ENCODE measurements at regions not wholly inside any gene's neighbourhood (a gene's known extent, or its start where the extent isn't known, plus 50 kb on each side); places are given as distances from the start of the nearest gene placed in this dataset.
"Not testable (repeated sequence)": the region's sequence is repeated elsewhere in the genome, so short reads cannot be mapped to it uniquely, and the experiment has no call there.

- DNase-seq = no peak
Observed at GRCh38 chr3:35216501-35217266, 422.6 kb upstream of the ARPP21 start.

DNA sequence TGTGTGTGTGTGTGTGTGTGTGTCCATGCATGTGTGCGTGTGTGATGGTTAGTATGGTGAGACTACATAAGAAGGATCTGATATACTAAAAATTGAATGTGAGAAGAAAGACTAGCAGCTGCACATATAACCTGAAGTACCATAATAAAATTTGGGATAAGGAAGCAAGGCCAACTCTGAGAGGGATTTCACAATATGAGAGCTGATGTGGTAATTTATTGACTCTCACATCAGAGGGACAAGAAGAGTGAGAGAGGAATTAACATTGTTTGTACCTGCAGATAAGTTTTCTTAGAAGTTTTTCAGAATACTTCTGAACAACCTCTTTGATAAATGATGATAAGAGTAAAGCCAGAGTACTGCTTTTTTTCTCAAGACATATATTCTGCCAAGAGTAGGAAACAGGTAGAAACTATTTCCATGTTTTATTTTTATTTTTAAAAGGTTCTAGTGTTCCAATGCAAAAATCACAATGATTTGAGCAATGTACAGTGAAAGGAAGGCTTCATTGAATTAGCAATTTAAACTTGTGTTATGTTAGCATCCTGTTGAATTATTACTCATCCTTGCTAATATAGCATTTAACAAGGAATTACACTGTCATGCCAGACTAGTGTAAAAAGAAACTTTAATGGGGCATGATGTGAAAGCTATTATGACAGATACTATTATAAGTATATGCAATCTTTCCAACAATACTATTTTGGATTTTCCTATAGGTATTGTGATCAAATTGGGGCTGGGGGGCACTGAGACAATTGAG is 415.5 kb upstream of the ARPP21 start:
- no peak for DNase-seq

DNA sequence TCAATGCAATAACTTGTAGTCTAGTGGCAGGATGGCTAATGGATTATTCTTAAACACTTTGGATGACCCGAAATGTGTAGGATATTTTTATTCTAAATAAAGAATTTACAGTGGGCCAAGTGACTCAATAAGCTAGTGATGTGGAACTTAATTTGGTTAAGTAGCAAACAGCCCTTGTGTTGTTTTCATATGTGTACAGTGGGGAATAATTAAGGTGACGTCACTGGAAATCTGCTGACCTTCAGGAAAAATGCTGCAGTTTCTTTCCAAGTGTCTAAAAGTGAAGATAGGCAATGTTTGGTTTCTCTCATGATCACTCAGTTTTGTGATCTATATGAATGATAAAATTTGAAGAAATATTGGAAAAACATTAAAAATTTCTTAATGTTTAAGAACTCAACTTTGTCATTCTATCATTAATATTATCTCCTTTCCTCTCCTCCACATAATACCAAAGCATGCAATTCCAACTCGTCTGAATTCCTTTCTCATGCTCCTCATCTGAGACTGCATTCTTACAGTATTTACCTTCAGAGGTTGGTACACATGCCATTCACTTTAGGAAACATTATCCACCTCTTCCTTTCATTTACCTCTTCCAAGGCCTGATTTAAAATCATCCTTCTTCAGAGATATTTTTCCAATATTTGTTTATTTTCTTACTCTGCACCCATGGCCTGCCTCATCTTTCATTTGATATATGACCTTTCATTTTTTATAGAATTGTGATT is 414.6 kb upstream of the ARPP21 start:
- DNase-seq = peak; percentile 55

DNA sequence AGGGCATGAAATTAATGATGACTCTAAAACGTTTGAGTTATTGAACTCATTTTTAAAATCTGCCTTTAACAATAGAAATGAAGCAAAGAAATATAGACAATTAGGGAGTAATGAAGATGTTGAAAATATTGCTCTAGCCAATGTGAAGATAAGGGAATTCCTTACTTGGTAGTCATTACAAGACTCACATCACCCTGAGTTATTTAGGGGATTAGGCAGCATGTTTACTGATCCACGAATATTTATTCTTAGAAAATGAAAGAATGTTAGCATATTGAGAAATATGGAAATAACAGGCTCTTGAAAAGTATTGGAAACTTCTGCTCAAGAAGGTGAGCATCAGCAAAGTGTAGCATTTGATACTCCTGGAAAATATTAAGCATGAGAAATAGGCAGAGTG is 398.1 kb upstream of the ARPP21 start:
- DNase-seq = no peak

GRCh38 chr3:35254917-35255316 is 384.4 kb upstream of the ARPP21 start:
- DNase-seq = no peak

DNA sequence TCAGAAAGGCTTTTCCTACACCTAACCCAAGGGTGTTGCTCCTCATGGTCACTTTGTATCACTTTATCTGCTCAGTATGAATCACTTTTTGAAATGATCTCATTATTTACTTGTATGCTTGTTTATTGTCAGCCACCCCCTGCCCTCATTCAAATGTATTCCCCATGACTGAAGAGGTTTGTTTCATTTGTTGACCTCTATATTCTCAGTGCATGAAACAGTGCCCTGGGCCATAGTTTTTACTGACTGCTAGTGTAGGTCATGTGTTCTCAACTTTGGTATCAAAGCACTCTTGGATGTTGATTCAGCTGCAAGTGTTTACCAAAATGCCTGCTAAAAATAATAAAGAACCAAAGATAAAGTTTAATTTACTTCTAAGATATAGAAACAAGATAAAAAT is 381.7 kb upstream of the ARPP21 start:
- DNase-seq = no peak

GRCh38 chr3:35262406-35262805 is 376.9 kb upstream of the ARPP21 start:
- no peak for DNase-seq

- DNase-seq = no peak
Observed at GRCh38 chr3:35263477-35263876, 375.8 kb upstream of the ARPP21 start.

DNA sequence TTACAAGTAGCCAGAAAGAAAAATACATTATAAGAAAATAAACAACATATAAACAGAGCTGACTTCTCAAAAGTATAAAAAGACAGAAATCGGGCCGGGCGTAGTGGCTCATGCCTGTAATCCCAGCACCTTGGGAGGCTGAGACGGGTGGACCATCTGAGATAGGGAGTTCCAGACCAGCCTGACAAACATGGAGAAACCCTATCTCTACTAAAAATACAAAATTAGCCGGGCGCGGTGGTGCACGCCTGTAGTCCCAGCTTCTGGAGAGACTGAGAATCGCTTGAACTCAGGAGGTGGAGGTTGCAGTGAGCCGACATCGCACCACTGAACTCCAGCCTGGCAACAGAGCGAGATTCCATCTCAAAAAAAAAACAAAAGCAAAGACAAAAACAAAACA is 373.3 kb upstream of the ARPP21 start:
- DNase-seq = not testable (repeated sequence)

GRCh38 chr3:35275768-35276167 is 363.6 kb upstream of the ARPP21 start:
- no peak for DNase-seq

GRCh38 chr3:35276568-35276967 is 362.8 kb upstream of the ARPP21 start:
- DNase-seq = no peak

DNA sequence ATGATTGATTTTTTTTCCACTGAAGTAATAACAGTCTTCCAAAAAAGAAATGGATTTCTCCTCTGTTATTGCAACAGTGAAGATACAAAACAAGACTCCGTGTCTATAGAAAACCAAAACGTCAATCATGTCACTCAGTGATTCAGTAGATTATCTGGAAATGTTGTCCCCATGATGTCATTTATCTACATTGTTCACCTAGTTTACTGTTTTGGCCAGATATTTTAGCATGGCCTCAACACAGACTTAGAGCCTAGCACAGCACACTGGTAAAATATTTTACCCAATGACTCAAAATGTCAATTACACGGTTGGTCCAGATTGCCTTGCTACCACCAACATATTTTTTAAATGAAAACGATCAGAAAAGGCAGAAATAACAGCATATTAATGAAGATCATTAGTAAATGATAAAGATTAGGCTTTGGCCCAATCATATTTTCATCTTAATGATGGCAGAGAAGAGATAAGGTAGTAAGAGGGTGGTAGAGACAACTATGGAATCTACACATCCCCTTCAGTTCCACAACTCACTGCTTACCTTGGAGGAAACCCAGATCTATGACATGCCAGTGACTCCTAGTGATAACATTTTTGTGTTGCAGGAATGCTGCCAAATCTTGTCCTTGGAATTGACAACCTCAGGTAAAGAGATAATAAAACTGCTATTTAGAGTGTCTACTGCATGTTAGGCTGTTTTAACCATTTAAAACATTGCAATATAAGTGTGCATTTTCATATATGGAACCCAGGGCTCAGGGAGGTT is 347.7 kb upstream of the ARPP21 start:
- no peak for DNase-seq

GRCh38 chr3:35292568-35292967 is 346.8 kb upstream of the ARPP21 start:
- no peak for DNase-seq

- DNase-seq = no peak
Observed at GRCh38 chr3:35295906-35296305, 343.4 kb upstream of the ARPP21 start.

GRCh38 chr3:35296533-35296932 is 342.8 kb upstream of the ARPP21 start:
- no peak for DNase-seq

DNA sequence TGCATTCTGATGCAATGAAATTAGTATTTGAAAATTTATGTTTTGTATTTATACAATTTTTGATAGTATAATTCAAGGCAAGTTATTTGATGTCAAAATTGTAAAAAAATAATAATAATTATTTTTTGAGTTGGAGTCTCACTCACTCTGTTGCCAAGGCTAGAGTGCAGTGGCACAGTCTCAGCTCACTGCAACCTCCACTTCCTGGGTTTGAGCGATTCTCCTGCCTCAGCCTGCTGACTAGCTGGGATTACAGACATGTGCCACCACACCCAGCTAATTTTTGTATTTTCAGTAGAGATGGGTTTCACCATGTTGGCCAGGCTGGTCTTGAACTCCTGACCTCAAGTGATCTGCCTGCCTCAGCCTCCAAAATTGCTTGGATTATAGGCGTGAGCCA is 342.4 kb upstream of the ARPP21 start:
- not testable (repeated sequence) for DNase-seq

DNA sequence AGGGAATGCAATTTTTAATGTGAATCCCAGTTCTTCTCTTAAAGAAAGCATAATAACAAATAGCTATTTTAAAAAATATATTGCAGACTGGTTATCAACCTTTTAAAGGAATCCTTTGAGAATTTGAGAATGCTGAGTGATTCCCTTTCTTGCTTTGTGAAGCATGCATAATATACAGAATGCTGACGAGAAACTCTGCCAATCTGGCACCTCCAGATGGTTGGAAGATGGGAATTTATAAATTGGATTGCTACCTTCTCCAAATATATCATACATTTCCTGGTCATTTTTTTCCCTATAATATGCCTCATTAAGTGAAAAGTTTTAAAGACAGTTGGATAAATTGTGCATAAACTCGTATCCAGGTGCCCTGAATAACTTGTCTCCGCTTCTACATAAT is 333.9 kb upstream of the ARPP21 start:
- no peak for DNase-seq

DNA sequence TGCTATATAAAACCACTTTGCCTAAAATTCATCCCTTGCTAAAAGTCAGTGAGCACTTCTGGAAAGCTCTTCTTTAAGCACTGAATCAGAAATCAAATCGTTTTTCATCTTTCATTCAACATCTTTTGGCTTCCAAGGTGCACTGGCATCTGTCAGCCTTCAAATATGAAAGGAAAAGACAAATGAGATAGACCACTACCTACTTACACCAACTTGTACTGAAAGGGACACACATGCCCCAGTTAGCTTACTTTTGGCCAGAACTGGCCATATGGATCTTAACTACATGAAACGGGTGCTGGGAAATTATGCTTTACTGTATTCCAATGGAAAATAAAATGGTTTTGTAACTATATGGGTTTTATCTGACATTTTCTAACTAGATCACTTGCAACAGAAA is 332.0 kb upstream of the ARPP21 start:
- DNase-seq = no peak

- DNase-seq = not testable (repeated sequence)
Observed at GRCh38 chr3:35316841-35317240, 322.5 kb upstream of the ARPP21 start.

DNA sequence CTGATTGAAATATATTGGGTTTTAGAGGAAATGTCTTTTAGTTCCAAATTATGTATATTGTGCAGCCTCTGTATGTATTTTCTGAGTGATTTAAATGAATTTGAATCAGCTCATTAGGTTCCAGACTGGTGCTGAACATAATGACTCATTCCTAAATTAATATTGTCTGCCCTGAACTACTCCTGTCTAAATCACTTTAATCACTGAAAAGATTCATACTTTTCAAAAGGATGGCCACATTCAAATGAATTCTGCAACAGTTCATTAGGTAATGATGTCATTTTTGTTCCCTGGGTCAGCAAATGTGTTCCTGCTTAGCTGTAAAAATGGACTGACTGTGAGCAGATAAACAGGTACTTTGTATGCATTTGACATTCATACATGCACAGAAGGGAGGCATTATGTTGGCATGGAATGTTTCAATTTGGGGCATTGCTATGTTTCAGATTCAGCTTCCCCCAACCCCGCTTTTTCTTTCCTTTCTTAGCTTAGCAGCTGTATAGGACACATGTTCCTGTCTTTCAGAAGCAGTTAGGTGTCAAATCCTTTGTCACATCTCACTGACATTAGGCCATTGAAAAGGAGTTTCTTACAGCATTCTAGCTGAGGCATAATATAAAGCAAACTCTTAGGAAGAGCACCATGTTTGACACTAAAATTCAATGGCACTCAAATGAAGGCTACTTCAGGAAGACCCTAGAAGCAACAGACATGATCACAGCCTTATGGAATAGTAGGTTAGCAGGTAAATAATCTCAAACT is 318.5 kb upstream of the ARPP21 start:
- no peak for DNase-seq

GRCh38 chr3:35322070-35322469 is 317.3 kb upstream of the ARPP21 start:
- no peak for DNase-seq

- DNase-seq = no peak
Observed at GRCh38 chr3:35335703-35336102, 303.6 kb upstream of the ARPP21 start.
